IMR-90 (cell line): ENCODE measurements at regions not wholly inside any gene's neighbourhood (a gene's known extent, or its start where the extent isn't known, plus 50 kb on each side); places are given as distances from the start of the nearest gene placed in this dataset.

Experiments
- ATAC-seq: fragments of 200-7000 bp; cut with Tn5 transposase; 2 replicates; pipeline ENCODE4 v1.9.1; 2020; ENCODE audit warnings: low read depth, mild to moderate bottlenecking, moderate library complexity
- BruUV-seq: library from RNA; stranded (reverse); fragments of 400-500 nt; replicated peaks from 2 replicates; lab custom pipeline; 2021; lab: Mats Ljungman, UMichigan
- CTCF ChIA-PET: fragments of 300-600 bp; formaldehyde crosslinking; extraction: SDS; loops from one replicate; lab custom pipeline; 2021; ENCODE audit warnings: antibody characterized with exemption; lab: Yijun Ruan, JAX
- POLR2A ChIA-PET: fragments of 300-600 bp; sonication (Branson Sonifier 250); formaldehyde crosslinking; loops from one replicate; lab custom pipeline; 2022; ENCODE audit warnings: antibody characterized with exemption; ENCODE audit not compliant: unreplicated experiment; lab: Charles Lee
- DNase-seq: peaks from one replicate; pipeline ENCODE4 v3.0.0; 2013
- H2AFZ ChIP-seq: replicated peaks from 2 replicates; pipeline ENCODE3; 2013; ENCODE audit warnings: low read length, mild to moderate bottlenecking; ENCODE audit not compliant: poor library complexity
- H2AK5ac ChIP-seq: 2 replicates; pipeline ENCODE4 v1.6.1; 2013; ENCODE audit warnings: low read depth, low read length, inconsistent platforms
- H2AK9ac ChIP-seq: replicated peaks from 2 replicates; pipeline ENCODE3; 2013; ENCODE audit warnings: mild to moderate bottlenecking, low read depth, low read length, moderate library complexity; ENCODE audit not compliant: poor library complexity
- H2BK120ac ChIP-seq: 2 replicates; pipeline ENCODE4 v1.6.1; 2013; ENCODE audit warnings: low read depth, low read length, inconsistent platforms
- H2BK15ac ChIP-seq: 3 replicates; pipeline ENCODE4 v1.6.1; 2013; ENCODE audit warnings: low read depth, low read length, inconsistent platforms
- H2BK20ac ChIP-seq: 2 replicates; pipeline ENCODE4 v1.6.1; 2013; ENCODE audit warnings: low read depth, mild to moderate bottlenecking, inconsistent platforms, low read length, moderate library complexity
- H2BK5ac ChIP-seq: 2 replicates; pipeline ENCODE4 v1.6.1; 2013; ENCODE audit warnings: mild to moderate bottlenecking, low read depth, low read length, inconsistent platforms; ENCODE audit not compliant: poor library complexity, severe bottlenecking
- H3K14ac ChIP-seq: replicated peaks from 2 replicates; pipeline ENCODE4 v1.6.1; 2013; ENCODE audit warnings: low read depth, low read length, inconsistent platforms
- H3K18ac ChIP-seq: 2 replicates; pipeline ENCODE4 v1.6.1; 2013; ENCODE audit warnings: low read depth, low read length, control low read depth
- H3K23ac ChIP-seq: 2 replicates; pipeline ENCODE4 v1.6.1; 2013; ENCODE audit warnings: low read depth, low read length, inconsistent platforms
- H3K27ac ChIP-seq: 2 replicates; pipeline ENCODE4 v1.5.1; 2013; ENCODE audit warnings: mild to moderate bottlenecking, control low read depth, low read length; ENCODE audit not compliant: insufficient read depth
- H3K27me3 ChIP-seq: 2 replicates; pipeline ENCODE4 v1.6.1; 2013; ENCODE audit warnings: low read length; ENCODE audit not compliant: control insufficient read depth, insufficient read depth
- H3K36me3 ChIP-seq: 2 replicates; pipeline ENCODE4 v1.6.1; 2013; ENCODE audit warnings: low read length, mixed read lengths; ENCODE audit not compliant: control insufficient read depth, insufficient read depth
- H3K4ac ChIP-seq: 2 replicates; pipeline ENCODE4 v1.6.1; 2013; ENCODE audit warnings: low read depth, low read length, inconsistent platforms
- H3K4me1 ChIP-seq: 2 replicates; pipeline ENCODE4 v1.6.1; 2013; ENCODE audit warnings: low read length, mixed read lengths; ENCODE audit not compliant: control insufficient read depth, insufficient read depth
- H3K4me2 ChIP-seq: 2 replicates; pipeline ENCODE4 v1.6.1; 2013; ENCODE audit warnings: low read depth, mild to moderate bottlenecking, control low read depth, low read length, moderate library complexity
- H3K4me3 ChIP-seq: 2 replicates; pipeline ENCODE4 v1.5.1; 2013; ENCODE audit warnings: low read depth, mild to moderate bottlenecking, control low read depth, low read length, moderate library complexity; ENCODE audit not compliant: insufficient read depth
- H3K56ac ChIP-seq: 2 replicates; pipeline ENCODE4 v1.6.1; 2013; ENCODE audit warnings: low read length, inconsistent platforms; ENCODE audit not compliant: insufficient read depth; ENCODE audit errors: extremely low read depth
- H3K79me1 ChIP-seq, 2 experiments: 2 replicates each; pipeline ENCODE4 v1.6.1; 2013; ENCODE audit warnings: low read length in 2 of 2, inconsistent platforms in 1 of 2, low read depth in 1 of 2
- H3K9ac ChIP-seq: 2 replicates; pipeline ENCODE4 v1.6.1; 2013; ENCODE audit warnings: low read depth, low read length, control low read depth
- H3K9me1 ChIP-seq: 2 replicates; pipeline ENCODE4 v1.6.1; 2013; ENCODE audit warnings: low read length, inconsistent platforms; ENCODE audit not compliant: insufficient read depth
- H3K9me3 ChIP-seq: 2 replicates; pipeline ENCODE4 v1.6.1; 2013; ENCODE audit warnings: low read length; ENCODE audit not compliant: control insufficient read depth, insufficient read depth
- H4K20me1 ChIP-seq: 2 replicates; pipeline ENCODE4 v1.6.1; 2013; ENCODE audit warnings: low read length, inconsistent platforms; ENCODE audit not compliant: insufficient read depth
- H4K5ac ChIP-seq: 2 replicates; pipeline ENCODE4 v1.6.1; 2013; ENCODE audit warnings: mild to moderate bottlenecking, low read depth, low read length, control low read depth
- H4K8ac ChIP-seq, 2 experiments: 2 replicates each; pipeline ENCODE4 v1.6.1; 2013; ENCODE audit warnings: low read depth in 2 of 2, low read length in 2 of 2, control low read depth in 1 of 2, inconsistent platforms in 1 of 2
- H4K91ac ChIP-seq: 2 replicates; pipeline ENCODE4 v1.6.1; 2013; ENCODE audit warnings: low read depth, low read length, inconsistent platforms; ENCODE audit not compliant: insufficient read depth
- CEBPB ChIP-seq: IDR thresholded peaks from 2 replicates; pipeline ENCODE4 v1.6.1; 2012; ENCODE audit warnings: low read depth, low read length, improper control_type of control experiment
- CHD1 ChIP-seq: IDR thresholded peaks from 2 replicates; pipeline ENCODE4 v1.6.1; 2012; ENCODE audit warnings: low read depth, low read length, improper control_type of control experiment
- CTCF ChIP-seq: conservative IDR thresholded peaks from 2 replicates; pipeline ENCODE4 v1.5.1; 2012; ENCODE audit warnings: mild to moderate bottlenecking, low read depth, low read length, improper control_type of control experiment
- FOS ChIP-seq: fragments of 150-350 bp; IDR thresholded peaks from 2 replicates; pipeline ENCODE4 v1.6.1; 2016; ENCODE audit warnings: low read depth, low read length
- MAFK ChIP-seq: IDR thresholded peaks from 2 replicates; pipeline ENCODE4 v1.6.1; 2012; ENCODE audit warnings: low read depth, low read length, improper control_type of control experiment
- MXI1 ChIP-seq: IDR thresholded peaks from 2 replicates; pipeline ENCODE4 v1.6.1; 2012; ENCODE audit warnings: low read depth, mild to moderate bottlenecking, low read length, moderate library complexity, borderline replicate concordance
- NFE2L2 ChIP-seq: fragments of 150-350 bp; IDR thresholded peaks from 2 replicates; pipeline ENCODE4 v1.6.1; 2016; ENCODE audit warnings: low read depth, mild to moderate bottlenecking, low read length
- POLR2A ChIP-seq: IDR thresholded peaks from 2 replicates; pipeline ENCODE4 v1.6.1; 2012; ENCODE audit warnings: mild to moderate bottlenecking, low read depth, low read length
- RAD21 ChIP-seq: IDR thresholded peaks from 2 replicates; pipeline ENCODE4 v1.6.1; 2012; ENCODE audit warnings: low read length, improper control_type of control experiment
- RCOR1 ChIP-seq: IDR thresholded peaks from 2 replicates; pipeline ENCODE4 v1.6.1; 2012; ENCODE audit warnings: mild to moderate bottlenecking, low read length, improper control_type of control experiment; ENCODE audit not compliant: insufficient replicate concordance
- RFX5 ChIP-seq: IDR thresholded peaks from 2 replicates; pipeline ENCODE4 v1.8.0; 2012; ENCODE audit warnings: low read depth, mild to moderate bottlenecking, low read length, moderate library complexity
- SMC3 ChIP-seq: fragments of 150-350 bp; IDR thresholded peaks from 2 replicates; pipeline ENCODE4 v1.6.1; 2016; ENCODE audit warnings: low read depth, mild to moderate bottlenecking, antibody characterized with exemption, low read length, moderate library complexity
- WGBS, 2 experiments: methylation state at CpG; one replicate each; pipeline versions ENCODE4 v1.1.5 to v1.1.7; 2013; ENCODE audit warnings: missing lambda C conversion rate in 2 of 2; ENCODE audit not compliant: insufficient read length in 1 of 2; ENCODE audit errors: extremely low coverage in 2 of 2; 5-methylcytosine and 5-hydroxymethylcytosine counted together
- dilution Hi-C: fragments of 300-500 bp; cut with HindIII; formaldehyde crosslinking; loops from one replicate; pipeline ENCODE4 v1.14.3; 2018; ENCODE audit warnings: low sequenced_read_pairs; ENCODE audit not compliant: unreplicated experiment
- in situ Hi-C: fragments of 300-500 bp; cut with MboI; formaldehyde crosslinking; loops from 3 replicates; pipeline ENCODE4 v1.14.3; 2019; ENCODE audit warnings: low sequenced_read_pairs, inconsistent platforms, mixed read lengths
- intact Hi-C: fragments of 100-400 bp; cut with micrococcal nuclease; formaldehyde crosslinking; loops from 2 replicates; pipeline ENCODE4 v1.10.0; 2022

- POLR2A ChIA-PET, result no interaction called here
- intact Hi-C loops, result no loop called here
Observed at GRCh38 chr9:119795395-119795794, 426.2 kb upstream of the BRINP1 start.

More at GRCh38 chr9:119795395-119795794, 426.2 kb upstream of the BRINP1 start:
- dilution Hi-C loops (no loop called here), in situ Hi-C loops (no loop called here)
- H4K20me1 ChIP-seq, result no peaks in the 10 kb centered on the region
- H2BK5ac ChIP-seq, result no peak overlapping the region
- H4K8ac ChIP-seq, result no peak overlapping the region
- H2BK120ac ChIP-seq, result no peak overlapping the region
- no peaks in the 10 kb centered on the region for H3K9me1 ChIP-seq
- no peak overlapping the region for H3K56ac ChIP-seq
- H3K4me3 ChIP-seq, result no peak overlapping the region
- H3K27me3 ChIP-seq, result no peaks in the 10 kb centered on the region
- no peak overlapping the region for H2AFZ ChIP-seq
- no peaks in the 10 kb centered on the region for H3K36me3 ChIP-seq
- H3K14ac ChIP-seq, result no peak overlapping the region
- H4K91ac ChIP-seq, result no peak overlapping the region
- DNase-seq (no peak), ATAC-seq (no peak)
- H3K4me1 ChIP-seq, result no peaks in the 10 kb centered on the region
- H2BK15ac ChIP-seq, result no peak overlapping the region
- H3K79me1 ChIP-seq, result no peaks in the 10 kb centered on the region
- no peak overlapping the region for H3K23ac ChIP-seq
- no peak overlapping the region for H3K4ac ChIP-seq
- H3K4me2 ChIP-seq, result no peak overlapping the region
- H4K5ac ChIP-seq, result no peak overlapping the region
- no CpG with 5 or more reads among the region's 3 CpGs for WGBS, 2 experiments
- H3K9ac ChIP-seq, result no peak overlapping the region
- H3K9me3 ChIP-seq, result peaks cover 4% of the 10 kb centered on the region; the same call in 1 of the 2 replicates
- H2AK5ac ChIP-seq, result no peak overlapping the region
- H3K18ac ChIP-seq, result no peak overlapping the region
- CTCF ChIA-PET, result no interaction called here
- no peak overlapping the region for H2BK20ac ChIP-seq
- H3K27ac ChIP-seq, result no peak overlapping the region
- BruUV-seq, result no TSS peak
- TF ChIP-seq CTCF, result no peak
- TF ChIP-seq RCOR1, result no peak
- TF ChIP-seq CHD1, result no peak
- TF ChIP-seq POLR2A, result no peak
- no peak for TF ChIP-seq FOS
- no peak for TF ChIP-seq MXI1
- TF ChIP-seq MAFK, result no peak
- no peak for TF ChIP-seq RAD21
- TF ChIP-seq SMC3, result no peak
- no peak for TF ChIP-seq NFE2L2
- TF ChIP-seq RFX5, result no peak
- no peak for TF ChIP-seq CEBPB
- H2AK9ac ChIP-seq, result no peak overlapping the region
